ENCODE measurements at regions not wholly inside any gene's neighbourhood (a gene's known extent, or its start where the extent isn't known, plus 50 kb on each side); places are given as distances from the start of the nearest gene placed in this dataset.

- Histone ChIP-seq H3K9ac (ENCODE audit: insufficient read depth in 1 of 2, low read depth in 2 of 2, low read length in 2 of 2) (no peak overlapping the region), H3K79me2 (ENCODE audit: control insufficient read depth, insufficient read depth, low read length) (no peaks in the 10 kb centered on the region), H3K4me1 (replicated peaks in 1 of 2; ENCODE audit: control insufficient read depth in 2 of 2, insufficient read depth in 2 of 2, low read length in 2 of 2) (peaks cover 8 to 20% of the 10 kb centered on the region in 2 experiments; a peak in 4 of 5 replicates), H2AFZ (ENCODE audit: low read depth, low read length) (no peak overlapping the region), H3K9me1 (ENCODE audit: control insufficient read depth, insufficient read depth, low read length) (no peaks in the 10 kb centered on the region), H3K36me3 (ENCODE audit: control insufficient read depth, insufficient read depth, low read length) (no peaks in the 10 kb centered on the region), H4K20me1 (replicated peaks; ENCODE audit: control insufficient read depth, insufficient read depth, low read length) (no peaks in the 10 kb centered on the region), H3K9me3 (replicated peaks; ENCODE audit: control insufficient read depth, insufficient read depth, low read depth, low read length) (no peaks in the 10 kb centered on the region), H3K4me3 (no peak overlapping the region), H3K4me2 (ENCODE audit: insufficient read depth, low read length) (no peak overlapping the region), H3K27ac (ENCODE audit: extremely low read depth, low read depth, low read length) (no peak overlapping the region), H3K27me3 (ENCODE audit: control insufficient read depth in 2 of 2, insufficient read depth in 2 of 2, low read length in 2 of 2) (no peaks in the 10 kb centered on the region)
- in situ Hi-C loops (cut with MboI) (no loop called here), intact Hi-C loops (cut with micrococcal nuclease) (no loop called here)
- ChIA-PET CTCF (ENCODE audit: low intra/inter-chr PET ratio) (no interaction called here), POLR2A (interaction anchor here (0.9 to 1.5 kb wide), 3 partner anchors 12 to 160 kb away, joined by 3 to 5 read pairs (median 3); no protein-coding TSS in a partner anchor)
- no peak for TF ChIP-seq ATF4 (CRISPR knock-in tag; IDR thresholded peaks at IDR 0.05)
- TF ChIP-seq CSDE1 (IDR thresholded peaks at IDR 0.05) = no peak
- no peak for TF ChIP-seq RCOR1 (IDR thresholded peaks at IDR 0.05; ENCODE audit: borderline replicate concordance in 1 of 2, low read depth in 2 of 2, low read length in 2 of 2)
- TF ChIP-seq NR2C1 (IDR thresholded peaks at IDR 0.05) = no peak
- TF ChIP-seq NR2C1 (tag; IDR thresholded peaks at IDR 0.05) = no peak
- TF ChIP-seq ARHGAP35 (IDR thresholded peaks at IDR 0.05; ENCODE audit: partially characterized antibody) = no peak
- no peak for TF ChIP-seq ELK3 (CRISPR knock-in tag; IDR thresholded peaks at IDR 0.05)
- TF ChIP-seq IRF2 (CRISPR knock-in tag; IDR thresholded peaks at IDR 0.05) = no peak
- no peak for TF ChIP-seq TBP (optimal IDR thresholded peaks at IDR 0.05; ENCODE audit: low read depth, low read length)
- TF ChIP-seq CEBPB (tag; IDR thresholded peaks at IDR 0.05) = no peak
- TF ChIP-seq FOXK2 (conservative IDR thresholded peaks at IDR 0.05 in 1 of 2, IDR thresholded peaks at IDR 0.05 in 1 of 2; ENCODE audit: low read depth in 2 of 2) = no peak
- DNase-seq (ENCODE audit: extremely low read depth in 1 of 4, low spot score in 3 of 4) (no peak), FAIRE-seq (no peak), ATAC-seq (no peak)
- no TSS peak for BruUV-seq (replicated peaks)
- WGBS (ENCODE audit: insufficient coverage, low coverage, missing lambda C conversion rate) = 37% methylated on average over 8 of the region's 8 CpGs
These were observed 124.6 kb upstream of the BOD1 start for GRCh38 chr5:173741087-173741486.

Measured in K562 (cell line).